ENCODE measurements at regions not wholly inside any gene's neighbourhood (a gene's known extent, or its start where the extent isn't known, plus 50 kb on each side); places are given as distances from the start of the nearest gene placed in this dataset.

GRCh38 chr3:31035681-31036080 is 141.2 kb upstream of the GADL1 start:
- in situ Hi-C loops (cut with MboI; ENCODE audit: low sequenced_read_pairs, unreplicated experiment): no loop called here
- TF ChIP-seq, protein P1, sequence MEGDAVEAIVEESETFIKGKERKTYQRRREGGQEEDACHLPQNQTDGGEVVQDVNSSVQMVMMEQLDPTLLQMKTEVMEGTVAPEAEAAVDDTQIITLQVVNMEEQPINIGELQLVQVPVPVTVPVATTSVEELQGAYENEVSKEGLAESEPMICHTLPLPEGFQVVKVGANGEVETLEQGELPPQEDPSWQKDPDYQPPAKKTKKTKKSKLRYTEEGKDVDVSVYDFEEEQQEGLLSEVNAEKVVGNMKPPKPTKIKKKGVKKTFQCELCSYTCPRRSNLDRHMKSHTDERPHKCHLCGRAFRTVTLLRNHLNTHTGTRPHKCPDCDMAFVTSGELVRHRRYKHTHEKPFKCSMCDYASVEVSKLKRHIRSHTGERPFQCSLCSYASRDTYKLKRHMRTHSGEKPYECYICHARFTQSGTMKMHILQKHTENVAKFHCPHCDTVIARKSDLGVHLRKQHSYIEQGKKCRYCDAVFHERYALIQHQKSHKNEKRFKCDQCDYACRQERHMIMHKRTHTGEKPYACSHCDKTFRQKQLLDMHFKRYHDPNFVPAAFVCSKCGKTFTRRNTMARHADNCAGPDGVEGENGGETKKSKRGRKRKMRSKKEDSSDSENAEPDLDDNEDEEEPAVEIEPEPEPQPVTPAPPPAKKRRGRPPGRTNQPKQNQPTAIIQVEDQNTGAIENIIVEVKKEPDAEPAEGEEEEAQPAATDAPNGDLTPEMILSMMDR (IDR thresholded peaks at IDR 0.05; ENCODE audit: borderline replicate concordance, control extremely low read depth, extremely low read depth, insufficient read depth, missing control alignments): no peak
- no peak for DNase-seq (ENCODE audit: low spot score)

DNA sequence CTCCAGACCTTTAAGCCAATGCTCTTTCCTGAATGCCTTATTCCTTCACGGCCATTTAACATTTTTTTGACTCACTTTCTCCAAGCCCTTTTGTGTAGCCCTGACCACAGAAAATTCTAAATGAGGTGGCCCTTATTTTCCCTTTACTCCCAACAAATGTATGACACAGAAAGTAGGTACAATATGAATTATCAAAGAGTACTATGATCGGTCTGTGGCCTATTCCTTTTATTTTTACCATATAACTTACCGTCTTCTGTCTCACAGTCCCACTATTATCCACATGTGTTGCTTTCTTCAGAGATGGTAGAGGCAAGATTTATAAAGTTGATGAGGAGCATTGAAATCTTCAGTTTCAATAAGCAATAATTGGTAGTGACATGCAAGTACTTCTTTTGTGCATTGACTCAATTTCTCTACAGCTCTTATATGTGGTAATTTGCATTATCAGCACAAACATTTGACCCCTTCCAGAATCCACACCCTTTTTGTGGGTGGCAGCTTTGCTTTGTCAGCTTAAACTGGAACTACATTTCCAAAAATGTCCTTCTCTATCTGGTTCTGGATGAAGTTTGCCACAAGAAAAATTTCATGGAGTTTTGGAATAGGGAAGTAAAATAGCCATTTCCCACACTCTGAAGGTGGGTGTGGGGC is 143.8 kb upstream of the GADL1 start:
- TF ChIP-seq, protein P1 (IDR thresholded peaks at IDR 0.05; ENCODE audit: borderline replicate concordance, control extremely low read depth, extremely low read depth, insufficient read depth, missing control alignments): no peak
- in situ Hi-C loops (cut with MboI; ENCODE audit: low sequenced_read_pairs, unreplicated experiment): no loop called here
- no peak for DNase-seq (ENCODE audit: low spot score)

DNA sequence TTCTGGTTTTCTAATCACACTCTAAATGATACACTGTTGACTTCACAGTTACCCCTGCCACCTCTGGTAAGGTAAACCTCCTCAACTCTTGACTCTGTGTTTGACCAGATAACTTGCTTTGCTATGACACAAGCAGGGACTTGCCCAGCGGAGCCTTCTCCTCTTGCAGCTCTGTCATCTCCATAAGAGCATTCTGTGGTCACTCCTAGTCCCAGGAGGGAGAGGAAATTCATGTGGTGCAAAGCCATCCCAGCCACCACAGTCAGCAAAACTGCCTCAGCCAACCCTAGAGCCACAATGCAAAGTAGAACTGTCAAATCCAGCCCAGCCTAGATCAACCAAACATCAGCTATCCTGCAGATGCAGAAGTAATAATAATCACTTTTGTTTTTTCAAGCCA is 144.7 kb upstream of the GADL1 start:
- TF ChIP-seq, protein P1 (IDR thresholded peaks at IDR 0.05; ENCODE audit: borderline replicate concordance, control extremely low read depth, extremely low read depth, insufficient read depth, missing control alignments): no peak
- no peak for DNase-seq (ENCODE audit: low spot score)
- in situ Hi-C loops (cut with MboI; ENCODE audit: low sequenced_read_pairs, unreplicated experiment): no loop called here

DNA sequence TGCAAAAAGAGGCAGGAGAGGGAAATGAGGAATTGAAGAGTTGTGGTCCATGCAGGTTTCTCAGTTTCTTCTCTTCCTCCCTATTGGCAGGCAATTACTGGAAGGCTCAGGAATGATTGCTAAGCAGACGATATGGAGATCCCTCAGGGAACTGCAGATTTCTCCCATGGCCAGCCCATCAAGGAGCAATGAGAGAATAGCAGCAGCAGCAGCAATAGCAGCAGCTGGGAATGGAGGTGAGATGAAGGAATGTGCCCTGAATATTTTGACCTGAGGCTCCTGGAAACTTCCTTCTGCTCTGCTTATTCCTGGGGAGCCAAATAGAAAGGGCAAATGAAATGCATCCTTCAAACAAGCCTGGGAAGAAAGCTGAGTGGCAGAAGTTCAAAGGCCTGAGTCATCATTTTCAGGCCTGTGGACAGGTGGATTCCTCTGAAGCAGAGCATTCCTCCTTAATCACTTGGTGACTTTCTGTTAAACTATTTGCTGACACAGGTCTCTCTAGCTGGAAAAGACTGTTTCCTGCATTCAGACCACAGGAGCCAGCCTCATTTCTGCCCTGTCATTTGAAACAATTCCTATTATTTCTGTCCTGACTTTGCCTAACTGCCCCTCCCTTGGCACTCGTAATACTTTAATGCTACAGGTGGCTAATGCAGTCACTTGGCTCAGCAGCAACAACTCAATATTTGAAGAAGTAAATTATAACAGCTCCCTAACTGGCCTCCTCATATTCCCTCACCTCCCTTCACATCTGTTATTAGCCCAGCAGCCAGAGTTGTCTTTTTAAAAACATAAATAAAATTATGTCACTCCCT is 146.9 kb upstream of the GADL1 start:
- no peak for DNase-seq (ENCODE audit: low spot score)
- in situ Hi-C loops (cut with MboI; ENCODE audit: low sequenced_read_pairs, unreplicated experiment): no loop called here
- TF ChIP-seq, protein P1 (IDR thresholded peaks at IDR 0.05; ENCODE audit: borderline replicate concordance, control extremely low read depth, extremely low read depth, insufficient read depth, missing control alignments): no peak

GRCh38 chr3:31043184-31043819 is 148.8 kb upstream of the GADL1 start:
- in situ Hi-C loops (cut with MboI; ENCODE audit: low sequenced_read_pairs, unreplicated experiment): no loop called here
- TF ChIP-seq, protein P1 (IDR thresholded peaks at IDR 0.05; ENCODE audit: borderline replicate concordance, control extremely low read depth, extremely low read depth, insufficient read depth, missing control alignments): no peak

DNA sequence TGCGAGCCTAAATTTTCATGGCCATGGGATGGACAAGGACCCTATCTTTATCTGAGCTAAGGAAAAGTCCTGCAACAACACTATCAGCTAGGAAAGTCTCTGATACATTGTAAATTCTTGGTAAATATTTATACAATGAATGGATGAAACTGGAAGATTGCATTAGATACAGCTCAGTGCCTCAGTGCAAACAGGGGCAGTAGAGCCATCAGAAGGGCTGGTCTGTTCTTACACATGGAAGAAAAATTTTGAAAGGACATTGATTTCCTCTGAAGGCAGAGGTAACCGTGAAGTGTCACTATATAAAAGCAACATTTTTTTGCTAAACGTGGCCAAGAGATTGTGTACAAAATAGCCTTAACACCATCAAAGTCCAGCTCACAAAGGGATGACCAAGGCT is 153.2 kb upstream of the GADL1 start:
- in situ Hi-C loops (cut with MboI; ENCODE audit: low sequenced_read_pairs, unreplicated experiment): no loop called here
- no peak for DNase-seq (ENCODE audit: low spot score)
- TF ChIP-seq, protein P1 (IDR thresholded peaks at IDR 0.05; ENCODE audit: borderline replicate concordance, control extremely low read depth, extremely low read depth, insufficient read depth, missing control alignments): no peak

More at GRCh38 chr3:31043184-31043819, 148.8 kb upstream of the GADL1 start:
- no peak for DNase-seq (ENCODE audit: low spot score)

All from GM13976 (cell line).